ENCODE measurements at regions not wholly inside any gene's neighbourhood (a gene's known extent, or its start where the extent isn't known, plus 50 kb on each side); places are given as distances from the start of the nearest gene placed in this dataset.

DNA sequence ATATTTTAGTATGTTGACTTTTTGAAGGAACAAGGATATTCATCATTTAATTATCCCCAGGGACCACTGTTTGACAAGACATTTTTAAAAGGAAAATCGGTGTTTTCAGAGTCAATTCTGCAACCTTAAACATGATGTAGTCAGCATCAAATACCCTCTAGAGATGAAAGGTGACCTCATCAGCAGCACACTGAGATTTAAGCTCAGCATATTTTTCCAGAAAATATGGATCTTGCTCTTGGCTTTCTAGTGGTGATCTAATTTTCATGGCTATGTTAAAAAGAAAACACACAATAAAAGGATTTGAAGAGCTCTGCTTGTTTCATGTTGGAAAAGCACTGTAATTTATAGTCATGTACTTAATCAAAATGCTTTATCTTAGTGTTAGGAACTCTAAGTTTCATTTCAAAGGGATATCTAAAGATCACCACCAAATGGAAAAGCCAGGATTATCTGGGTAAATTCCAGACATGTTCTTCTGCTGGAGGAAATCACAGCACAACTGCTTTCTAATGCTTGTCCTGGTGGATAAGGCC, 487.2 kb downstream of the ENC1 start:
- H3K36me3 ChIP-seq, result no peaks in the 10 kb centered on the region
- H3K9me3 ChIP-seq (ENCODE audit: low read depth), result no peaks in the 10 kb centered on the region
- H3K27ac ChIP-seq, result no peak overlapping the region
- H3K4me3 ChIP-seq, result no peak overlapping the region
- no peak for TF ChIP-seq CTCF (IDR thresholded peaks at IDR 0.05; ENCODE audit: low read depth, low read length)
- no peaks in the 10 kb centered on the region for H3K27me3 ChIP-seq
- H3K4me1 ChIP-seq (ENCODE audit: low read depth), result no peaks in the 10 kb centered on the region
- no peak for DNase-seq (ENCODE audit: low read depth in 1 of 2, low spot score in 1 of 2)

DNA sequence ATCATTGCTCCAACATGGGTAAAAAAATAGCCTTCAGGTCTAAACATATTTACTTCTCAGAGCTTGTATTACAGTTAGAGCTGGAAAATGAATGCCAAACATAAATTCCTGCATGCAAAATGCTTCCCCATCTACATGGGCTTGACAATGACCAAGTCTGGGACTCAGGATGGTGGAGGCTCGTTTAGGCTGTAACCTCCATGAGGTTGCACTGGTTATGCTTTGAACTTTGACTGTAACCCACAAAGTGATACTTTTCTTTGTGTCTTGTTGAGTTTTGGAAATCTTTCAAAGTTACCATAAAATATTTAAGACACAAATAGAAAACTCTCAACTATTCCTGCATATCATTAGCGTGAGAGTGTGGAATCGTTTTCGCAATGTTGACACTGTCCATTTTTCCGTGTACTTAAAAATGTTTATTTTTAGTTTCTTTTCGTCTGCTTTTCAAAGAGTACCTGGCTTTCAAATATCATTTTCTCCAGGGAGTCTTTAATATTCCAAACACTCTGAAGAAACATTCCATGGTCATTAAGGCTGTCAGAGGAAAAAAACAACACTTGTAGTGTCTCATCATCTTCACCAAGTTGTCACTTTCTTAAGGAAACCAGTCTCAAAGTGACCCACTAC, 487.8 kb downstream of the ENC1 start:
- Histone ChIP-seq H3K4me3 (no peak overlapping the region), H3K4me1 (ENCODE audit: low read depth) (no peaks in the 10 kb centered on the region), H3K27me3 (no peaks in the 10 kb centered on the region), H3K36me3 (no peaks in the 10 kb centered on the region), H3K27ac (no peak overlapping the region), H3K9me3 (ENCODE audit: low read depth) (no peaks in the 10 kb centered on the region)
- no peak for TF ChIP-seq CTCF (IDR thresholded peaks at IDR 0.05; ENCODE audit: low read depth, low read length)
- no peak for DNase-seq (ENCODE audit: low read depth in 1 of 2, low spot score in 1 of 2)

GRCh38 chr5:74152136-74152535, 488.4 kb downstream of the ENC1 start:
- Histone ChIP-seq H3K27ac (no peak overlapping the region), H3K9me3 (ENCODE audit: low read depth) (no peaks in the 10 kb centered on the region), H3K36me3 (no peaks in the 10 kb centered on the region), H3K27me3 (no peaks in the 10 kb centered on the region), H3K4me3 (no peak overlapping the region), H3K4me1 (ENCODE audit: low read depth) (no peaks in the 10 kb centered on the region)
- DNase-seq (ENCODE audit: low read depth in 1 of 2, low spot score in 1 of 2), result no peak
- no peak for TF ChIP-seq CTCF (IDR thresholded peaks at IDR 0.05; ENCODE audit: low read depth, low read length)

DNA sequence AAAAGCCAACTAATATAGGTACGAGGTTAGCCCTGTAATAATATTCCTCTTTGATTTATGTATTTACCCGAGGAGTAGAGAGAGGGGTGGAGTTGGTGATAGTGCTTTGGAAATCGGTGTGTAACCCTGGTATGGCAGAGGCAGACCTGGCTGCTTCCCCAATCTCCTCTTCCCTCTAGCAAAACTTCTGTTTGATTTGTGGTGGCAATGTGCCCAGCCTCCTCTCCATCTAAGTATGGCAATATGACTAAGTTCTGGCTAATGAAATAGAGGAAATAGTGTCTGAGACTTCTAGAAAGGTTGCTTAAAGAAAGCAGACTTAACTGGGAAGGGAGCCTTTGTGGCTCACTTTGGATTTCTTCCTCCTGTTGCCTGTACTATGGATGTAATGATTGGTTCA, 491.1 kb downstream of the ENC1 start:
- no peak for TF ChIP-seq CTCF (IDR thresholded peaks at IDR 0.05; ENCODE audit: low read depth, low read length)
- Histone ChIP-seq H3K27ac (no peak overlapping the region), H3K4me1 (ENCODE audit: low read depth) (no peaks in the 10 kb centered on the region), H3K27me3 (no peaks in the 10 kb centered on the region), H3K36me3 (no peaks in the 10 kb centered on the region), H3K4me3 (no peak overlapping the region), H3K9me3 (ENCODE audit: low read depth) (no peaks in the 10 kb centered on the region)
- DNase-seq (ENCODE audit: low read depth in 1 of 2, low spot score in 1 of 2), result peak in 1 of 2 donors; percentile 83

- no peak for DNase-seq (ENCODE audit: low read depth in 1 of 2, low spot score in 1 of 2)
- TF ChIP-seq CTCF (IDR thresholded peaks at IDR 0.05; ENCODE audit: low read depth, low read length), result no peak
- no peaks in the 10 kb centered on the region for H3K36me3 ChIP-seq
- H3K9me3 ChIP-seq (ENCODE audit: low read depth), result no peaks in the 10 kb centered on the region
- no peaks in the 10 kb centered on the region for H3K4me1 ChIP-seq (ENCODE audit: low read depth)
- H3K27me3 ChIP-seq, result no peaks in the 10 kb centered on the region
- no peak overlapping the region for H3K27ac ChIP-seq
- H3K4me3 ChIP-seq, result no peak overlapping the region
Measured at GRCh38 chr5:74148321-74148720, 492.2 kb downstream of the ENC1 start.

All from cardiac muscle cell (in vitro differentiated cells and primary cell).